Caki2 (cell line): ENCODE measurements at regions not wholly inside any gene's neighbourhood (a gene's known extent, or its start where the extent isn't known, plus 50 kb on each side); places are given as distances from the start of the nearest gene placed in this dataset.

Experiments used
- DNase-seq: peaks from one replicate; pipeline ENCODE4 v3.0.0-alpha.2; 2015; ENCODE audit warnings: low read depth
- in situ Hi-C: cut with HindIII; loops from 2 replicates; pipeline ENCODE4 v1.10.0; 2016; ENCODE audit warnings: low sequenced_read_pairs, low pct_unique_long_range_greater_than_20kb, mixed read lengths

DNA sequence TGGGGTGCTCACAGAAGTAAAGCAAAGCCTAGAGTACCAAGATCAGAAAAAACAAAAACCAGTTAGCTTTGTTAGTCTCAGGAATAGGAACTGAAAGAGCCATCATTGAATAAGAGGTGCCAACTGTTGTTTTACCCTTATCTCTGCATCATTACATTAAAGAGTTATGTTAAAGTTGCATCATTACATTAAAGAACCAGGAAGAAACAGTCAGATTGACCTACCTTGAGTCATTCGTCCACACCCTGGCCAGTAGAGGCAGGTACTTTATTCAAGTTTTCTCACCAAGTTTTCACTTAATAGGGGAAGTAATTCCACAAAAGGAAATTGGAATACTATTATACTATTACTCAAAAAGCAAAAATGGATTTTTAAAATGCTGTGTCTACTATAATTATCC lies 121.7 kb upstream of the CNOT2 start:
- in situ Hi-C loops: no loop called here
- DNase-seq: no peak

DNA sequence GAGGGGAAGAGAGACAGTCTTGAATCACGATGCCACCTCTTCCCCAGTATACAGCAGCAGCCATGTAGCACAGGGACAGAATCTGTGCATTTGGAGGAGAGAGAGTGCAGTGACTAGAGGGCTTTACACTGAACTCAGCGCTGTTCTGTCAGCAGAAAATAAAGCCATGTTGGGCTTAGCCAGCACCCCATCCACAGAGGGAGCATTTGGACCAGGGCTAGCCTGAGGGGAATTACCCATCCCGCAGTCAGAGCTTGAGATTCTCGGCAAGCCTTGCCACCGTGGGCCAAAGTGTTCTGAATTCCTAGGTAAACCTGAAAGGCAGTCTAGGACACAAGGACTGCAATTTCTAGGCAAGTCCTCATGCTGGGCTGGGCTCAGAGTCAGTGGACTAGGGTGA lies 120.4 kb upstream of the CNOT2 start:
- in situ Hi-C loops: no loop called here
- DNase-seq: no peak

GRCh38 chr12:70149013-70149412 lies 94.2 kb upstream of the CNOT2 start:
- DNase-seq: no peak
- in situ Hi-C loops: loop anchor here (5.0 kb wide), 1 partner anchor 47 kb away; no protein-coding TSS in a partner anchor

DNA sequence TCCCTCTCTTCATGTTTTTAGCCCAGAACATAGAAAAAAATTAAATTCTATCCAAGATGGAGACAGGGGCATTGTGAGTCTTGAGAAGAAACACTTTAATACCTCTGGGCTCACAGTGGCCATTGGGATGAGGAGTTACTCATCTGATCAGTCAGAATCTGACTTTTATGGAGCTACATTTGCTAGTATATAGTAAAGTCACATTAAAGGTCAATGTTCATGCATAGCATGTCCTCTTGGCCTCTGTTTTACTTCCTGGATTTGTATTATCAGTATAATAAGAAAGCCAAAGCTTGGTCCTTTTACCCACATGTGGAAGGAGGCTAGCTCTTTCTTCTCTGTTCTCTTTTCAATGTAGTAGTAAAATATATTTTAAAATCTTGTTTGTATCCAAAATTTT lies 93.6 kb upstream of the CNOT2 start:
- no peak for DNase-seq
- in situ Hi-C loops: loop anchor here (5.0 kb wide), 1 partner anchor 47 kb away; no protein-coding TSS in a partner anchor

GRCh38 chr12:70150230-70150629 lies 93.0 kb upstream of the CNOT2 start:
- in situ Hi-C loops: no loop called here
- no peak for DNase-seq

- DNase-seq: no peak
- in situ Hi-C loops: no loop called here
These were observed 91.2 kb upstream of the CNOT2 start for GRCh38 chr12:70151993-70152392.

DNA sequence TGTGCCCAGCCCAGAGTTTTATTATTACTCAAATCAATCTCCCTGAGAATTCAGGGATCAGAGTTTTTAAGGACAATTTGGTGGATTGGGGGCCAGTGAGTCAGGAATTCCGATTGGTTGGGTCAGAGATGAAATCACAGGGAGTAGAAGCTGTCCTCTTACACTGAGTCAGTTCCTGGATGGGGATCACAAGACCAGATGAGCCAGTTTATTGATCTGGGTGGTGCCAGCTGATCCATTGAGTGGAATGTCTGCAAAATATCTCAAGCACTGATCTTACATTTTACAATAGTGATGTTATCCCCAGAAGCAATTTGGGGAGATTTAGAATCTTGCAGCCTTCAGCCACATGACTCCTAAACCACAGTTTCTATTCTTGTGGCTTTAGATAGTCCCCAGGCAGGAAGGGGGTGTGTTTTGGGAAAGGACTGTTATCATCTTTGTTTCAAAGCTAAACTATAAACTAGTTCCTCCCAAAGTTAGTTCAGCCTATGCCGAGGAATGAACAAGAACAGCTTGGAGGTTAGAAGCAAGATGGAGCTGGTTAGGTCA lies 89.1 kb upstream of the CNOT2 start:
- no peak for DNase-seq
- in situ Hi-C loops: no loop called here

- in situ Hi-C loops: no loop called here
- DNase-seq: peak; percentile 20
These were observed 88.2 kb upstream of the CNOT2 start for GRCh38 chr12:70154960-70155589.

- in situ Hi-C loops: no loop called here
These were observed 86.1 kb upstream of the CNOT2 start for GRCh38 chr12:70157099-70157498.

GRCh38 chr12:70165450-70165849 lies 77.8 kb upstream of the CNOT2 start:
- DNase-seq: no peak
- in situ Hi-C loops: no loop called here

More at GRCh38 chr12:70157099-70157498, 86.1 kb upstream of the CNOT2 start:
- no peak for DNase-seq

GRCh38 chr12:70176290-70176689 lies 66.9 kb upstream of the CNOT2 start:
- in situ Hi-C loops: no loop called here
- DNase-seq: no peak

DNA sequence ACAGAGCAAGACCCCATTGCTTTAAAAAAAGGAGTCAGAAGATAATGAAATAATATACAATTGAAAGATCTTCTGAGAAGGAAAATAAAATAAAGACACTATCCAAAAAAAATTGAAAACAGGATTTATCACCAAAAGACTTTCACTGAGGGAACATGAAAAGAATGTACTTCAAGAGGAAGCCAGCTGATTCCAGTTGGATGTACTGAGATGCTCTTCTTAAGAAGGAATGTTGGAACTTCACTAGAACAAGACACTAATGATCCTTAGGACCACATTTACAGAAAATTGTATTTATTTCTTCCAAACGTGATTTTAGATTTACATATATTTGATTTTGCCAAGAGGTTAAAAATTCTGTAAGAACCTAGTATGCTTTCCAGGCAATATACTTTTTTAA lies 65.6 kb upstream of the CNOT2 start:
- in situ Hi-C loops: no loop called here

DNA sequence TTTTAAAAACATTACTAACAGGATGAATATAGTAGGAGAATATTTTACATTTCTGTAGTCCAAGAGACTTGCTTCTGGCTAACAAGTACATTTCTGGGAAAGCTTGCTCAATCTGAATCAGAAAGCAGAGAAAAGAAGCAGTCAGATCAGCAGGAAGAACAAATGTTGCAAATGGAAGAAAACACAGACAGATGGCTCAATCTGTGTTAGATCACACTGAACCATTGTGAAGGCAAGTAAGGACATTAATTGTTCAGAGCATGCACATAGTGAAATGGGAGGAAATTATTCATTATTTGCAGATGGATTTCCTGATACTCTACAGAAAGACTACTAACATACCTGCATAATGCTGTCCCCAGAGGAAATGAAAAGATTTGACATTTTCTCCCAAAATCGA lies 65.2 kb upstream of the CNOT2 start:
- in situ Hi-C loops: no loop called here

More for the DNA sequence above, 65.6 kb upstream of the CNOT2 start:
- no peak for DNase-seq

GRCh38 chr12:70180130-70180529 lies 63.1 kb upstream of the CNOT2 start:
- in situ Hi-C loops: no loop called here
- no peak for DNase-seq

More for the DNA sequence above, 65.2 kb upstream of the CNOT2 start:
- DNase-seq: no peak

- in situ Hi-C loops: no loop called here
These were observed 57.9 kb upstream of the CNOT2 start for GRCh38 chr12:70185301-70185700.

DNA sequence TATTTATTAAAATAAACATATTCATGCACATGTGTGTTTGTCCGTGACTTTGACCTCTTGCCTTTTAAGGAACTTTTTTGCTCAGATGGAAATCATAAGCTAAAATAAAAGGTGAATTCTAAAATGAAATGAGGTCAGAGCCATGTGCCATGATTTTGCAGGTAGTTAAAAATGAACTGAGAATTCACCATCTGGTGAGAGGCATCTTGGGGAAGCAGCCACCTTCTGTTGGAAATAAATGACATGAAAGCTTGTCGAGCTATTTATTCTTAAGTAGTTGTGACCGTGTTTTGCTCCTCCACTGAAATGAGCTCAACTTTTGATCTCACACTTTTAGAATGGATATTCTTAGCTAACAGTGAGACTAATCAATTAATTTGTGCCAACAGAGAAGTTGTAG lies 56.8 kb upstream of the CNOT2 start:
- in situ Hi-C loops: no loop called here
- no peak for DNase-seq

More at GRCh38 chr12:70185301-70185700, 57.9 kb upstream of the CNOT2 start:
- no peak for DNase-seq

DNA sequence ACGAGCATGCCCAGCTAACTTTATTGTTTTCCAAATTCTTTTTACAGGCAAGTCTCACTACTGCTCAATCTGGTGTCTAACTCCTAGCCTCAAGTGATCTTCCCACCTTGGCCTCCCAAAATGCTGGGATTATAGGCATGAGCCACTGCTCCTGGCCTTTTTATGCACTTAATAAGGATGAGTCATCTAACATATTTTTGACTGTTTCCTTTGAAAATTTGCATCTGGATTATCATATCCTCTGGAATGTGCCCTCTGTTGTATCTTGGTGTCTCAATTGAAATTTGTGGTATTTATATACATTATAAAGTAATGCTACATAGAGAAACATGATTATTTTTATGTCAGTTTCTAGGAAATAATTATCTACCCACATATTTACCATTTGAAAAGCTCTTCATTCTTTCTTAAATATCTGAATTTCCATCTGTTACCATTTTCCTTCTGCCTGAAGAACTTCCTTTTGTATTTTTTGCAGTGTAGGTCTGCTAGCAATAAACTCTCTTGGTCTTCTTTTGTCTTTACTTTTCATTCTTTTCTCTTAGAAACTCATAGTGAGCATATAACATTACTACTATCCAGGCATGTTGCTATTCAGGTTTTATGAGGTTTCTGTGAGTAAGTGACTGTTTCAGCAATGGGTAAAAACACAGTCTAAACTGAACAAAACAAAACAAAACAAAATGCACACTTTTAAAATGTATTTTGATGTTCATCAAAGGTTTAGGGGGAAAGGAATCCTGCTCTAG lies 52.8 kb upstream of the CNOT2 start:
- in situ Hi-C loops: no loop called here
- DNase-seq: no peak
